Gastroesophageal sphincter (tissue), 3 donors: ENCODE measurements at regions not wholly inside any gene's neighbourhood (a gene's known extent, or its start where the extent isn't known, plus 50 kb on each side); places are given as distances from the start of the nearest gene placed in this dataset.

Experiments used
- CTCF ChIP-seq, 4 experiments: fragments of 200-600 bp in 2 of 4; fragments of 450-650 bp in 2 of 4; sonication (generic) in 1 of 4; IDR thresholded peaks; one replicate each; pipeline ENCODE4 v1.5.1; 2017 to 2019; ENCODE audit warnings: antibody characterized with exemption in 4 of 4, mild to moderate bottlenecking in 2 of 4, moderate library complexity in 2 of 4
- EP300 ChIP-seq: sonication (generic); formaldehyde crosslinking; IDR thresholded peaks from one replicate; pipeline ENCODE4 v1.6.1; 2017; ENCODE audit warnings: antibody characterized with exemption, mild to moderate bottlenecking
- POLR2A ChIP-seq, 2 donors: fragments of 450-650 bp; IDR thresholded peaks; one replicate each; pipeline ENCODE4 v1.6.1; 2017; ENCODE audit warnings: antibody characterized with exemption in 2 of 2, mild to moderate bottlenecking in 2 of 2, moderate library complexity in 1 of 2
- POLR2AphosphoS5 ChIP-seq: sonication (generic); formaldehyde crosslinking; IDR thresholded peaks from one replicate; pipeline ENCODE4 v1.6.1; 2017; ENCODE audit warnings: antibody characterized with exemption

- TF ChIP-seq CTCF (IDR thresholded peaks at IDR 0.05) (no peak), POLR2A (IDR thresholded peaks at IDR 0.05) (no peak), EP300 (no peak), POLR2AphosphoS5 (no peak)
Measured at GRCh38 chr20:4441871-4442270, 192.8 kb upstream of the ADRA1D start.
